ENCODE measurements at regions not wholly inside any gene's neighbourhood (a gene's known extent, or its start where the extent isn't known, plus 50 kb on each side); places are given as distances from the start of the nearest gene placed in this dataset.

GRCh38 chr3:66145408-66145733 lies 75.4 kb upstream of the SLC25A26 start:
- TF ChIP-seq, protein P1, sequence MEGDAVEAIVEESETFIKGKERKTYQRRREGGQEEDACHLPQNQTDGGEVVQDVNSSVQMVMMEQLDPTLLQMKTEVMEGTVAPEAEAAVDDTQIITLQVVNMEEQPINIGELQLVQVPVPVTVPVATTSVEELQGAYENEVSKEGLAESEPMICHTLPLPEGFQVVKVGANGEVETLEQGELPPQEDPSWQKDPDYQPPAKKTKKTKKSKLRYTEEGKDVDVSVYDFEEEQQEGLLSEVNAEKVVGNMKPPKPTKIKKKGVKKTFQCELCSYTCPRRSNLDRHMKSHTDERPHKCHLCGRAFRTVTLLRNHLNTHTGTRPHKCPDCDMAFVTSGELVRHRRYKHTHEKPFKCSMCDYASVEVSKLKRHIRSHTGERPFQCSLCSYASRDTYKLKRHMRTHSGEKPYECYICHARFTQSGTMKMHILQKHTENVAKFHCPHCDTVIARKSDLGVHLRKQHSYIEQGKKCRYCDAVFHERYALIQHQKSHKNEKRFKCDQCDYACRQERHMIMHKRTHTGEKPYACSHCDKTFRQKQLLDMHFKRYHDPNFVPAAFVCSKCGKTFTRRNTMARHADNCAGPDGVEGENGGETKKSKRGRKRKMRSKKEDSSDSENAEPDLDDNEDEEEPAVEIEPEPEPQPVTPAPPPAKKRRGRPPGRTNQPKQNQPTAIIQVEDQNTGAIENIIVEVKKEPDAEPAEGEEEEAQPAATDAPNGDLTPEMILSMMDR (IDR thresholded peaks at IDR 0.05; ENCODE audit: low read depth, low read length), result no peak
- CTCF ChIA-PET, result interaction anchor here (1.0 kb wide), 1 partner anchor 8 kb away, joined by 3 read pairs; no protein-coding TSS in a partner anchor
- POLR2A ChIA-PET, result no interaction called here
- Histone ChIP-seq H3K9me3 (ENCODE audit: control insufficient read depth, insufficient read depth, low read length) (no peaks in the 10 kb centered on the region), H3K27ac (ENCODE audit: low read depth, low read length) (no peak overlapping the region), H3K4me3 (ENCODE audit: low read depth, low read length) (no peak overlapping the region), H3K27me3 (ENCODE audit: control insufficient read depth, insufficient read depth, low read length) (no peaks in the 10 kb centered on the region)
- DNase-seq (ENCODE audit: low read depth, low spot score), result no peak

- no peak overlapping the region for H3K4me3 ChIP-seq (ENCODE audit: low read depth, low read length)
- no peak overlapping the region for H3K27ac ChIP-seq (ENCODE audit: low read depth, low read length)
- CTCF ChIA-PET, result interaction anchor here (1.0 kb wide), 1 partner anchor 8 kb away, joined by 3 read pairs; no protein-coding TSS in a partner anchor
- no peaks in the 10 kb centered on the region for H3K9me3 ChIP-seq (ENCODE audit: control insufficient read depth, insufficient read depth, low read length)
- no peak for DNase-seq (ENCODE audit: low read depth, low spot score)
- POLR2A ChIA-PET, result no interaction called here
- H3K27me3 ChIP-seq (ENCODE audit: control insufficient read depth, insufficient read depth, low read length), result no peaks in the 10 kb centered on the region
- TF ChIP-seq, protein P1 (IDR thresholded peaks at IDR 0.05; ENCODE audit: low read depth, low read length), result no peak
These were observed 76.0 kb upstream of the SLC25A26 start for GRCh38 chr3:66144568-66145407.

- TF ChIP-seq, protein P1 (IDR thresholded peaks at IDR 0.05; ENCODE audit: low read depth, low read length), result no peak
- H3K9me3 ChIP-seq (ENCODE audit: control insufficient read depth, insufficient read depth, low read length), result no peaks in the 10 kb centered on the region
- ChIA-PET CTCF (no interaction called here), POLR2A (no interaction called here)
- H3K4me3 ChIP-seq (ENCODE audit: low read depth, low read length), result no peak overlapping the region
- DNase-seq (ENCODE audit: low read depth, low spot score), result no peak
- no peak overlapping the region for H3K27ac ChIP-seq (ENCODE audit: low read depth, low read length)
- no peaks in the 10 kb centered on the region for H3K27me3 ChIP-seq (ENCODE audit: control insufficient read depth, insufficient read depth, low read length)
These were observed 78.7 kb upstream of the SLC25A26 start for GRCh38 chr3:66142079-66142478.

- no peaks in the 10 kb centered on the region for H3K27me3 ChIP-seq (ENCODE audit: control insufficient read depth, insufficient read depth, low read length)
- ChIA-PET CTCF (interaction anchor here (1.0 to 1.7 kb wide), 2 partner anchors 11 to 390 kb away, joined by 3 to 4 read pairs; no protein-coding TSS in a partner anchor), POLR2A (interaction anchor here (0.6 kb wide), 1 partner anchor 15 kb away, joined by 5 read pairs; no protein-coding TSS in a partner anchor)
- TF ChIP-seq, protein P1 (IDR thresholded peaks at IDR 0.05; ENCODE audit: low read depth, low read length), result no peak
- H3K27ac ChIP-seq (ENCODE audit: low read depth, low read length), result no peak overlapping the region
- DNase-seq (ENCODE audit: low read depth, low spot score), result no peak
- H3K4me3 ChIP-seq (ENCODE audit: low read depth, low read length), result no peak overlapping the region
- H3K9me3 ChIP-seq (ENCODE audit: control insufficient read depth, insufficient read depth, low read length), result no peaks in the 10 kb centered on the region
These were observed 79.9 kb upstream of the SLC25A26 start for GRCh38 chr3:66140743-66141372.

DNA sequence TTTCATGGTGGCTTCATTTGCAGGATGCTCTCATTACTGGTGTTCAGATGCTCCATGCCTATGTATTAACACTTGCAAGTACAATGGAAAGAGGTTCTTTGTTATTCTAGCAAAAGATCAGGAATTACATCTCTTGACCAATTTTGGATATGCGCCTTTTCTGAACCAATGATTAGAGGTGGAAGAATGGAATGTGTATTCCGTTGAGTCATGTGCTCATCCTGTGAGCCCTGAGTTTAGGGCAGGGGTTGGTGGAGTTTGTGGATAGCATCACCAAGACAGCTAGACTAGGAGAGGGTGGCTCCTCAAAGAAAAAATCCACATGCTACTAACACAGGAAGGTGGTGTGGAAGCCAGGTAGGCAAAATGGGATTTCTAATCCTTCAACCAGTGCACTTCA lies 80.7 kb upstream of the SLC25A26 start:
- Histone ChIP-seq H3K4me3 (ENCODE audit: low read depth, low read length) (no peak overlapping the region), H3K27ac (ENCODE audit: low read depth, low read length) (no peak overlapping the region), H3K9me3 (ENCODE audit: control insufficient read depth, insufficient read depth, low read length) (no peaks in the 10 kb centered on the region), H3K27me3 (ENCODE audit: control insufficient read depth, insufficient read depth, low read length) (no peaks in the 10 kb centered on the region)
- DNase-seq (ENCODE audit: low read depth, low spot score), result no peak
- CTCF ChIA-PET, result interaction anchor here (1.0 to 2.3 kb wide), 5 partner anchors 11 to 408 kb away, joined by 3 to 7 read pairs (median 4); no protein-coding TSS in a partner anchor
- TF ChIP-seq, protein P1 (IDR thresholded peaks at IDR 0.05; ENCODE audit: low read depth, low read length), result no peak
- POLR2A ChIA-PET, result interaction anchor here (0.6 kb wide), 1 partner anchor 16 kb away, joined by 5 read pairs; no protein-coding TSS in a partner anchor
